Ammon's horn (tissue), 1 donor: ENCODE measurements at regions not wholly inside any gene's neighbourhood (a gene's known extent, or its start where the extent isn't known, plus 50 kb on each side); places are given as distances from the start of the nearest gene placed in this dataset.

Experiments
- DNase-seq: peaks from one replicate; pipeline ENCODE4 v3.0.0-alpha.2; 2016; ENCODE audit warnings: low spot score

- DNase-seq = peak; percentile 37
Measured at GRCh38 chr6:127641905-127642304, 64.9 kb downstream of the C6orf58 start.
